Right atrium auricular region (tissue), 2 donors: ENCODE measurements at regions not wholly inside any gene's neighbourhood (a gene's known extent, or its start where the extent isn't known, plus 50 kb on each side); places are given as distances from the start of the nearest gene placed in this dataset.

Experiments used
- DNase-seq: peaks from one replicate; pipeline ENCODE4 v3.0.0-alpha.2; 2019; ENCODE audit warnings: low spot score
- H3K27ac ChIP-seq, 2 donors: fragments of 200-600 bp; sonication (generic); 1 replicate in 1 of 2; 2 replicates in 1 of 2; pipeline ENCODE4 v1.5.1; 2016 to 2019
- H3K27me3 ChIP-seq, 2 donors: fragments of 200-600 bp; sonication (generic); one replicate each; pipeline versions ENCODE4 v1.5.1 to v1.6.0; 2017 to 2019
- H3K36me3 ChIP-seq: fragments of 200-600 bp; sonication (generic); one replicate; pipeline ENCODE4 v1.5.1; 2016
- H3K4me1 ChIP-seq, 2 donors: fragments of 200-600 bp; sonication (generic); one replicate each; pipeline versions ENCODE4 v1.5.1 to v1.6.0; 2017 to 2019
- H3K4me3 ChIP-seq, 2 donors: fragments of 200-600 bp; sonication (generic); 1 replicate in 1 of 2; 2 replicates in 1 of 2; pipeline ENCODE4 v1.5.1; 2017 to 2019; ENCODE audit warnings: mild to moderate bottlenecking in 1 of 2, moderate library complexity in 1 of 2
- H3K9me3 ChIP-seq, 2 donors: fragments of 200-600 bp; sonication (generic); one replicate each; pipeline ENCODE4 v1.5.1; 2019
- CTCF ChIP-seq, 2 donors: fragments of 200-600 bp; sonication (generic); IDR thresholded peaks; one replicate each; pipeline ENCODE4 v1.5.1; 2019; ENCODE audit warnings: antibody characterized with exemption in 2 of 2

- DNase-seq: no peak
- H3K27ac ChIP-seq: no peak overlapping the region
- no peak for TF ChIP-seq CTCF (IDR thresholded peaks at IDR 0.05)
- H3K27me3 ChIP-seq: no peaks in the 10 kb centered on the region
- no peaks in the 10 kb centered on the region for H3K4me1 ChIP-seq
- H3K36me3 ChIP-seq: no peaks in the 10 kb centered on the region
- no peak overlapping the region for H3K4me3 ChIP-seq
- no peaks in the 10 kb centered on the region for H3K9me3 ChIP-seq
These were observed 258.4 kb upstream of the DPYD start for GRCh38 chr1:98179151-98179773.

- H3K27ac ChIP-seq: no peak overlapping the region
These were observed 256.9 kb upstream of the DPYD start for GRCh38 chr1:98177751-98178150.

GRCh38 chr1:98176936-98177335 lies 256.1 kb upstream of the DPYD start:
- TF ChIP-seq CTCF (IDR thresholded peaks at IDR 0.05): no peak
- H3K4me3 ChIP-seq: no peak overlapping the region
- no peaks in the 10 kb centered on the region for H3K36me3 ChIP-seq
- no peaks in the 10 kb centered on the region for H3K27me3 ChIP-seq
- H3K27ac ChIP-seq: no peak overlapping the region
- H3K9me3 ChIP-seq: no peaks in the 10 kb centered on the region
- no peak for DNase-seq
- no peaks in the 10 kb centered on the region for H3K4me1 ChIP-seq

More at GRCh38 chr1:98177751-98178150, 256.9 kb upstream of the DPYD start:
- Histone ChIP-seq H3K4me1 (no peaks in the 10 kb centered on the region), H3K27me3 (no peaks in the 10 kb centered on the region), H3K36me3 (no peaks in the 10 kb centered on the region), H3K9me3 (no peaks in the 10 kb centered on the region), H3K4me3 (no peak overlapping the region)
- DNase-seq: no peak
- no peak for TF ChIP-seq CTCF (IDR thresholded peaks at IDR 0.05)

GRCh38 chr1:98176414-98176813 lies 255.6 kb upstream of the DPYD start:
- TF ChIP-seq CTCF (IDR thresholded peaks at IDR 0.05): no peak
- H3K9me3 ChIP-seq: no peaks in the 10 kb centered on the region
- no peaks in the 10 kb centered on the region for H3K4me1 ChIP-seq
- H3K4me3 ChIP-seq: no peak overlapping the region
- no peaks in the 10 kb centered on the region for H3K36me3 ChIP-seq
- no peak for DNase-seq
- H3K27ac ChIP-seq: no peak overlapping the region
- no peaks in the 10 kb centered on the region for H3K27me3 ChIP-seq

- H3K27me3 ChIP-seq: no peaks in the 10 kb centered on the region
- no peaks in the 10 kb centered on the region for H3K36me3 ChIP-seq
- no peak for TF ChIP-seq CTCF (IDR thresholded peaks at IDR 0.05)
- no peak overlapping the region for H3K27ac ChIP-seq
- no peaks in the 10 kb centered on the region for H3K9me3 ChIP-seq
- DNase-seq: no peak
- H3K4me3 ChIP-seq: no peak overlapping the region
- no peaks in the 10 kb centered on the region for H3K4me1 ChIP-seq
These were observed 251.7 kb upstream of the DPYD start for GRCh38 chr1:98172578-98172977.

GRCh38 chr1:98172022-98172421 lies 251.2 kb upstream of the DPYD start:
- Histone ChIP-seq H3K27ac (no peak overlapping the region), H3K36me3 (no peaks in the 10 kb centered on the region), H3K9me3 (no peaks in the 10 kb centered on the region), H3K4me1 (no peaks in the 10 kb centered on the region), H3K4me3 (no peak overlapping the region), H3K27me3 (no peaks in the 10 kb centered on the region)
- no peak for DNase-seq
- no peak for TF ChIP-seq CTCF (IDR thresholded peaks at IDR 0.05)
